Hindlimb muscle (tissue), 1 donor: ENCODE measurements at regions not wholly inside any gene's neighbourhood (a gene's known extent, or its start where the extent isn't known, plus 50 kb on each side); places are given as distances from the start of the nearest gene placed in this dataset.

ENCODE experiments used
- DNase-seq: peaks from one replicate; pipeline ENCODE4 v3.0.0-alpha.2; 2013

- no peak for DNase-seq
These were observed 135.2 kb upstream of the AFF2 start for GRCh38 chrX:148365233-148365632.

GRCh38 chrX:148371291-148371690 lies 129.1 kb upstream of the AFF2 start:
- DNase-seq = no peak

- DNase-seq = no peak
These were observed 127.5 kb upstream of the AFF2 start for GRCh38 chrX:148372925-148373324.

GRCh38 chrX:148376342-148376741 lies 124.1 kb upstream of the AFF2 start:
- DNase-seq = no peak

GRCh38 chrX:148380107-148380506 lies 120.3 kb upstream of the AFF2 start:
- no peak for DNase-seq

GRCh38 chrX:148380650-148381561 lies 119.5 kb upstream of the AFF2 start:
- DNase-seq = no peak

- no peak for DNase-seq
These were observed 118.8 kb upstream of the AFF2 start for GRCh38 chrX:148381603-148382002.

- DNase-seq = no peak
These were observed 117.4 kb upstream of the AFF2 start for GRCh38 chrX:148382983-148383382.

- DNase-seq = no peak
These were observed 114.9 kb upstream of the AFF2 start for GRCh38 chrX:148385471-148385870.

GRCh38 chrX:148389629-148390028 lies 110.8 kb upstream of the AFF2 start:
- DNase-seq = no peak

- DNase-seq = no peak
These were observed 88.4 kb upstream of the AFF2 start for GRCh38 chrX:148412006-148412405.

GRCh38 chrX:148416142-148416541 lies 84.3 kb upstream of the AFF2 start:
- no peak for DNase-seq

GRCh38 chrX:148416931-148417330 lies 83.5 kb upstream of the AFF2 start:
- DNase-seq = no peak

GRCh38 chrX:148417934-148418333 lies 82.5 kb upstream of the AFF2 start:
- no peak for DNase-seq

- DNase-seq = no peak
These were observed 77.9 kb upstream of the AFF2 start for GRCh38 chrX:148422526-148422925.

- DNase-seq = no peak
These were observed 75.8 kb upstream of the AFF2 start for GRCh38 chrX:148424570-148424969.

- no peak for DNase-seq
These were observed 74.0 kb upstream of the AFF2 start for GRCh38 chrX:148426467-148426866.

- DNase-seq = no peak
These were observed 59.0 kb upstream of the AFF2 start for GRCh38 chrX:148441387-148441786.

GRCh38 chrX:148443216-148443615 lies 57.2 kb upstream of the AFF2 start:
- no peak for DNase-seq

GRCh38 chrX:148448686-148449085 lies 51.7 kb upstream of the AFF2 start:
- DNase-seq = no peak
